GM12878 (cell line): ENCODE measurements at regions not wholly inside any gene's neighbourhood (a gene's known extent, or its start where the extent isn't known, plus 50 kb on each side); places are given as distances from the start of the nearest gene placed in this dataset.

ENCODE experiments used
- ATAC-seq: fragments of 200-7000 bp; cut with Tn5 transposase; 3 replicates; pipeline ENCODE4 v1.9.1; 2020; ENCODE audit warnings: mild to moderate bottlenecking, moderate library complexity
- BruUV-seq: library from RNA; stranded (reverse); fragments of 400-500 nt; replicated peaks from 2 replicates; lab custom pipeline; 2021; lab: Mats Ljungman, UMichigan
- CTCF ChIA-PET: fragments of 300-600 bp; sonication (Branson Sonifier 250); formaldehyde crosslinking; extraction: SDS; loops from one replicate; lab custom pipeline; 2021; ENCODE audit warnings: inconsistent platforms; lab: Yijun Ruan, JAX
- POLR2A ChIA-PET: fragments of 350-600 bp; formaldehyde crosslinking; extraction: SDS; loops from one replicate; lab custom pipeline; 2021; ENCODE audit warnings: inconsistent platforms; lab: Charles Lee
- RAD21 ChIA-PET: fragments of 300-600 bp; sonication (Branson Sonifier 250); formaldehyde crosslinking; loops from one replicate; lab custom pipeline; 2023; ENCODE audit warnings: antibody characterized with exemption; ENCODE audit not compliant: unreplicated experiment; lab: Charles Lee
- SMC1A ChIA-PET: fragments of 300-600 bp; sonication (Branson Sonifier 250); formaldehyde crosslinking; loops from one replicate; lab custom pipeline; 2023; ENCODE audit not compliant: unreplicated experiment, uncharacterized antibody; lab: Charles Lee
- DNase-seq: peaks from one replicate; pipeline ENCODE4 v3.0.0-alpha.2; 2011; ENCODE audit warnings: low read depth, low spot score
- FAIRE-seq: peaks from 3 replicates; lab custom pipeline; 2011; peaks lifted over from hg19 to GRCh38; lab: Jason Lieb, UNC
- H2AFZ ChIP-seq: 2 replicates; pipeline ENCODE4 v1.6.0; 2011; ENCODE audit warnings: low read depth, low read length, control low read depth; ENCODE audit not compliant: control insufficient read depth
- H3K27ac ChIP-seq: 2 replicates; pipeline ENCODE4 v1.5.1; 2011; ENCODE audit warnings: control low read depth; ENCODE audit not compliant: control insufficient read depth, insufficient read depth
- H3K27me3 ChIP-seq, 2 experiments: replicated peaks in 1 of 2; 2 replicates each; pipeline versions ENCODE4 v1.6.0 to v1.6.1; 2011; ENCODE audit warnings: low read length in 1 of 2; ENCODE audit not compliant: control insufficient read depth in 2 of 2, insufficient read depth in 2 of 2
- H3K36me3 ChIP-seq, 2 experiments: 2 replicates each; pipeline ENCODE4 v1.5.1; 2011; ENCODE audit warnings: low read length in 1 of 2; ENCODE audit not compliant: control insufficient read depth in 2 of 2, insufficient read depth in 2 of 2
- H3K4me1 ChIP-seq: 2 replicates; pipeline ENCODE4 v1.6.1; 2011; ENCODE audit warnings: mild to moderate bottlenecking, low read length, moderate library complexity, mixed read lengths; ENCODE audit not compliant: control insufficient read depth, insufficient read depth
- H3K4me2 ChIP-seq: 2 replicates; pipeline ENCODE4 v1.6.0; 2011; ENCODE audit warnings: control low read depth; ENCODE audit not compliant: control insufficient read depth, insufficient read depth
- H3K4me3 ChIP-seq: fragments of 200-600 bp; sonication (generic); 2 replicates; pipeline ENCODE4 v1.5.1; 2016
- H3K79me2 ChIP-seq: 2 replicates; pipeline ENCODE4 v1.6.0; 2011; ENCODE audit warnings: low read length; ENCODE audit not compliant: control insufficient read depth, insufficient read depth
- H3K9ac ChIP-seq: 2 replicates; pipeline ENCODE4 v1.8.0; 2011; ENCODE audit warnings: low read length, control low read depth, mixed read lengths; ENCODE audit not compliant: control insufficient read depth, insufficient read depth
- H3K9me3 ChIP-seq: replicated peaks from 3 replicates; pipeline ENCODE4 v1.5.1; 2011; ENCODE audit warnings: mild to moderate bottlenecking, low read length; ENCODE audit not compliant: control insufficient read depth, insufficient read depth
- H4K20me1 ChIP-seq: 2 replicates; pipeline ENCODE4 v1.6.0; 2011; ENCODE audit not compliant: control insufficient read depth, insufficient read depth
- BCL3 ChIP-seq: IDR thresholded peaks from 2 replicates; pipeline ENCODE4 v1.6.1; 2011; ENCODE audit warnings: borderline replicate concordance, low read depth, mild to moderate bottlenecking, moderate library complexity, low read length; ENCODE audit not compliant: insufficient read depth, poor library complexity, severe bottlenecking
- CBX5 ChIP-seq: sonication (generic); IDR thresholded peaks from 2 replicates; pipeline ENCODE4 v1.6.1; 2016; ENCODE audit warnings: low read depth, moderate library complexity, mild to moderate bottlenecking, inconsistent platforms
- E2F8 ChIP-seq: fragments of 450-650 bp; IDR thresholded peaks from 2 replicates; pipeline ENCODE4 v1.6.1; 2018; ENCODE audit warnings: mild to moderate bottlenecking, low read depth, moderate library complexity; ENCODE audit not compliant: partially characterized antibody
- IRF3 ChIP-seq: fragments of 450-650 bp; IDR thresholded peaks from 2 replicates; pipeline ENCODE4 v1.6.1; 2014; ENCODE audit warnings: mild to moderate bottlenecking
- KLF5 ChIP-seq: fragments of 450-650 bp; IDR thresholded peaks from 2 replicates; pipeline ENCODE4 v1.6.1; 2014; ENCODE audit warnings: mild to moderate bottlenecking; ENCODE audit not compliant: partially characterized antibody
- RCOR1 ChIP-seq: conservative IDR thresholded peaks from 2 replicates; pipeline ENCODE4 v1.6.1; 2012; ENCODE audit warnings: low read depth, low read length, improper control_type of control experiment
- SIN3A ChIP-seq: IDR thresholded peaks from 2 replicates; pipeline ENCODE4 v1.6.1; 2012; ENCODE audit warnings: low read depth, low read length, improper control_type of control experiment
- SKIL ChIP-seq: fragments of 450-650 bp; IDR thresholded peaks from 2 replicates; pipeline ENCODE4 v1.6.1; 2017; ENCODE audit warnings: mild to moderate bottlenecking, low read depth, inconsistent platforms; ENCODE audit not compliant: poor library complexity, severe bottlenecking
- SREBF2 ChIP-seq: IDR thresholded peaks from 2 replicates; pipeline ENCODE4 v1.6.1; 2012; ENCODE audit warnings: mild to moderate bottlenecking, low read length
- SRF ChIP-seq, 2 experiments: IDR thresholded peaks; 2 replicates each; pipeline ENCODE4 v1.6.1; 2011; ENCODE audit warnings: low read depth in 2 of 2, low read length in 2 of 2, mild to moderate bottlenecking in 1 of 2, moderate library complexity in 1 of 2
- STAT1 ChIP-seq: fragments of 450-650 bp; conservative IDR thresholded peaks from 2 replicates; pipeline ENCODE4 v1.6.1; 2014; ENCODE audit warnings: antibody characterized with exemption, mild to moderate bottlenecking
- TBL1XR1 ChIP-seq: IDR thresholded peaks from 2 replicates; pipeline ENCODE4 v1.6.1; 2012; ENCODE audit warnings: low read depth, low read length, improper control_type of control experiment
- ZBTB11 ChIP-seq: fragments of 450-650 bp; formaldehyde crosslinking; IDR thresholded peaks from 2 replicates; pipeline ENCODE4 v1.5.0; 2022; ENCODE audit warnings: mild to moderate bottlenecking, missing genetic modification characterization
- WGBS: methylation state at CpG from one replicate; pipeline ENCODE4 v1.1.6; 2016; ENCODE audit warnings: low lambda C conversion rate; ENCODE audit not compliant: insufficient replicate concordance, insufficient coverage; ENCODE audit errors: missing lambda C conversion rate; 5-methylcytosine and 5-hydroxymethylcytosine counted together
- in situ Hi-C: fragments of 300-500 bp; cut with MboI; formaldehyde crosslinking; loops from 9 replicates; pipeline ENCODE4 v1.14.3; 2018; ENCODE audit warnings: mixed read lengths
- intact Hi-C: fragments of 100-400 bp; cut with micrococcal nuclease; formaldehyde crosslinking; loops from one replicate; pipeline ENCODE4 v1.14.2; 2022; ENCODE audit not compliant: unreplicated experiment

GRCh38 chrX:77087529-77088169, 359.5 kb upstream of the FGF16 start:
- H3K27ac ChIP-seq: no peak overlapping the region
- DNase-seq (no peak), ATAC-seq (no peak), FAIRE-seq (no peak)
- H4K20me1 ChIP-seq: no peaks in the 10 kb centered on the region
- no peak overlapping the region for H3K9ac ChIP-seq
- no peaks in the 10 kb centered on the region for H3K27me3 ChIP-seq
- TF ChIP-seq SIN3A: no peak
- no peak for TF ChIP-seq RCOR1
- no peak for TF ChIP-seq SREBF2
- TF ChIP-seq BCL3: no peak
- no peak for TF ChIP-seq SKIL
- TF ChIP-seq CBX5: no peak
- no peak for TF ChIP-seq STAT1
- TF ChIP-seq SRF (IDR thresholded peaks at IDR 0.05; ENCODE audit: low read depth in 2 of 2, low read length in 2 of 2): no peak
- no peak for TF ChIP-seq KLF5
- no peak for TF ChIP-seq TBL1XR1
- no peak for TF ChIP-seq ZBTB11 (CRISPR knock-in tag)
- no peak for TF ChIP-seq E2F8
- no peak for TF ChIP-seq IRF3
- no peak overlapping the region for H3K4me2 ChIP-seq
- ChIA-PET RAD21 (no interaction called here), SMC1A (no interaction called here), POLR2A (no interaction called here), CTCF (no interaction called here)
- in situ Hi-C loops (no loop called here), intact Hi-C loops (no loop called here)
- H3K36me3 ChIP-seq: no peaks in the 10 kb centered on the region
- BruUV-seq: no TSS peak
- H3K79me2 ChIP-seq: no peaks in the 10 kb centered on the region
- H3K9me3 ChIP-seq: no peaks in the 10 kb centered on the region
- no peaks in the 10 kb centered on the region for H3K4me1 ChIP-seq
- H2AFZ ChIP-seq: no peak overlapping the region
- WGBS: 21% methylated on average over 7 of the region's 7 CpGs
- H3K4me3 ChIP-seq: no peak overlapping the region
